ENCODE measurements at regions not wholly inside any gene's neighbourhood (a gene's known extent, or its start where the extent isn't known, plus 50 kb on each side); places are given as distances from the start of the nearest gene placed in this dataset.
A peak's percentile ranks its signal among the peaks of the same experiment; 100 is the strongest.
"Not testable (repeated sequence)": the region's sequence is repeated elsewhere in the genome, so short reads cannot be mapped to it uniquely, and the experiment has no call there.

DNA sequence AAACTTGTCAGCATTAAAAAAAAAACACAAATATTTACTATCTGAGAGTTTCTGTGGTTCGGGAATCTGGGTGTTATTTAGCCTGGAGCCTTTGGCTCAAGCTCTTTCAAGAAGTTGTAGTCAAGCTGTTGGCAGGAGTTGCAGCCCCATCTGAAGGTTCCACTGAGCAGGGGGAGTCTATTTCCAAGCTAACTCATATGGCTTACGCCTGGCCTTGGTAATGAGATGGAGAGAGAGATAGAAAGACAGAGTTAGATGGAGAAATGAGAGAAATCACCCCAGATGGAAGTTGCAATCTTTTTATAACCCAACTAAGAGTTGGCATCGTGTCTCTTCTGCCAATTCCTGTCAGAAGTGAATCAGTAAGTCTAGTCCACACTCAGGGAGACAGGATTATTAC, 1075.2 kb upstream of the SEMA6A start:
- no peaks in the 10 kb centered on the region for H3K36me3 ChIP-seq (replicated peaks)
- no peak for DNase-seq (ENCODE audit: low spot score in 2 of 2)
- H3K27me3 ChIP-seq (ENCODE audit: low read depth): no peaks in the 10 kb centered on the region
- H3K4me1 ChIP-seq: no peaks in the 10 kb centered on the region
- no peaks in the 10 kb centered on the region for H3K9me3 ChIP-seq
- in situ Hi-C loops (cut with MboI; ENCODE audit: low sequenced_read_pairs): no loop called here
- H3K4me3 ChIP-seq: no peak overlapping the region

DNA sequence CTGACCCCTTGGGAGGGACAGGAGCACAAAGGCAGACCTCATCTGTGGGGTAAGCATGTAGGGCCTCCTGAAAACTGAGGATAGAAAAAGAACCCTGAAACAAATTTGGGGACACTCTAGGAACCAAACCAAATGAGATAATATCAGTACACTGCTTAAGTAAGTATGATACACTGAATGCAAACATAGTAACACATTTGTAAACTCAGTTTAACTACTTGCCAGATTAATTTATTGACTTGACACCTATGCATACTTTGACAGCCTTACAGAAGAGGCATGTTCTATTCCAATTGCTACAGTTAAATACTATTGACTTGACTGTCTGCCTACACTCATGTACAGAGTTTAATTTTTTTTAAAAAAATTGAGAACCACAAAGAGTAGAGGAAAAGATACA, 1070.8 kb upstream of the SEMA6A start:
- Histone ChIP-seq H3K36me3 (replicated peaks) (no peaks in the 10 kb centered on the region), H3K27me3 (ENCODE audit: low read depth) (no peaks in the 10 kb centered on the region), H3K4me3 (no peak overlapping the region), H3K9me3 (no peaks in the 10 kb centered on the region), H3K4me1 (no peaks in the 10 kb centered on the region)
- DNase-seq (ENCODE audit: low spot score in 2 of 2): no peak
- in situ Hi-C loops (cut with MboI; ENCODE audit: low sequenced_read_pairs): no loop called here

DNA sequence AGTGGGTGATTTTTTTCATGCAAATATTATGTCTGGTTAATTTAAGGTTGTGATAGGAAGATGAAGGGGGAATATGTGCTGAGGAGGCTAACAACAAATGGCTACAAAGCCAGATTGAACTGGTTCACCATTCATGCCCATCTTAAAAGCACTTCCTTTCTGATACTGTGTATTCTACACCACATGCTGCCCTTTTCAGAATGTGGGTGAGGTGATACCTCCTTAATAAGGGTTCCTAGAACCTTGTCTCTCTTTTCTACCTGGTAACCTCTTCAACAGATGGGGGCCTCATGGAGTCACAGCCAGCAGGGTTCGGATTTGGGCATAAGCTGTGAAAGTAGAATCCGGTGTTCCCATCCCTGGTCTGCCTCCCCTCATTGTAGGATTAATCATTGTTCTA, 1064.0 kb upstream of the SEMA6A start:
- in situ Hi-C loops (cut with MboI; ENCODE audit: low sequenced_read_pairs): no loop called here

DNA sequence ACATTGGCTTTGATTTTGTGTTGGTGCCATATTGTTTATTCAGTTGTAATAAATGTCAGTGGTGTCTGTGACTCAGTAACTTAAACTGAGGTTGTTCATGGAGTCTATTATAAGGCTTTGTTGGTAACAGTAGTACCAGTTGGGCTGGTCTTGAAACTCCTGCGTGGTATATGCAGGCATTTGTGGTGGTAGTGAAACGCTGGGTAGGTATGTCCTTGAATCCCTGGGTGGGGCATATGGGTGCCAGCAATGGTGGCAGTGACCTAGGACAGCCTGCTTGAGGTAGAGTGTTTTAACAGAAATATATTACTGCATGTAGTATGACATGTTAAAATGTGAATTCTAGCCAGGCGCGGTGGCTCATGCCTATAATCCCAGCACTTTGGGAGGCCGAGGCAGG, 1058.5 kb upstream of the SEMA6A start:
- no peaks in the 10 kb centered on the region for H3K9me3 ChIP-seq
- in situ Hi-C loops (cut with MboI; ENCODE audit: low sequenced_read_pairs): no loop called here
- no peak for DNase-seq (ENCODE audit: low spot score in 2 of 2)
- H3K27me3 ChIP-seq (ENCODE audit: low read depth): no peaks in the 10 kb centered on the region
- H3K4me3 ChIP-seq: no peak overlapping the region
- H3K36me3 ChIP-seq (replicated peaks): no peaks in the 10 kb centered on the region
- H3K4me1 ChIP-seq: no peaks in the 10 kb centered on the region

More for the DNA sequence above, 1064.0 kb upstream of the SEMA6A start:
- H3K36me3 ChIP-seq (replicated peaks): no peaks in the 10 kb centered on the region
- no peaks in the 10 kb centered on the region for H3K27me3 ChIP-seq (ENCODE audit: low read depth)
- no peak for DNase-seq (ENCODE audit: low spot score in 2 of 2)
- H3K4me3 ChIP-seq: no peak overlapping the region
- no peaks in the 10 kb centered on the region for H3K4me1 ChIP-seq
- H3K9me3 ChIP-seq: no peaks in the 10 kb centered on the region

DNA sequence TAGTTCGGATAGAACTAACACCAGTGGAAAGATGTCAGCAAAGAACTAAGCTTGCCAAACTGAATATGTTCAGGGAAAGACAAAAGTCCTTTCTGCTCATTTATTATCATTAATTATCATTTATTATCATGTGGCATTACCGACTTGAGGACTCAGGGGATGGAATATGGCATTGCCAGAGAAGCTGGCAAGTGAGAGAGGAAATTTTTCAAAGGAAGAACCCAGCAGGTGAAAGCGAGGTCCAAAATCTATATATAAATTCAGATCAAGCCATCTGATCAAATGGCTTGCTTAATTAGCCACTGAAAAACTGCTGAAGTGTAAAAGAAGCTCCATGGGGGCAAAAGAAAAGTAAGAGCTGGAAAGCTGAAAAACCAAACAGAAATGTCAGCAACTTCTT, 1049.6 kb upstream of the SEMA6A start:
- H3K36me3 ChIP-seq (replicated peaks): no peaks in the 10 kb centered on the region
- no peaks in the 10 kb centered on the region for H3K27me3 ChIP-seq (ENCODE audit: low read depth)
- in situ Hi-C loops (cut with MboI; ENCODE audit: low sequenced_read_pairs): no loop called here
- peaks cover 4% of the 10 kb centered on the region; the same call in 1 of the 2 replicates for H3K9me3 ChIP-seq
- peaks cover 9% of the 10 kb centered on the region for H3K4me1 ChIP-seq
- H3K4me3 ChIP-seq: no peak overlapping the region
- DNase-seq (ENCODE audit: low spot score in 2 of 2): no peak

DNA sequence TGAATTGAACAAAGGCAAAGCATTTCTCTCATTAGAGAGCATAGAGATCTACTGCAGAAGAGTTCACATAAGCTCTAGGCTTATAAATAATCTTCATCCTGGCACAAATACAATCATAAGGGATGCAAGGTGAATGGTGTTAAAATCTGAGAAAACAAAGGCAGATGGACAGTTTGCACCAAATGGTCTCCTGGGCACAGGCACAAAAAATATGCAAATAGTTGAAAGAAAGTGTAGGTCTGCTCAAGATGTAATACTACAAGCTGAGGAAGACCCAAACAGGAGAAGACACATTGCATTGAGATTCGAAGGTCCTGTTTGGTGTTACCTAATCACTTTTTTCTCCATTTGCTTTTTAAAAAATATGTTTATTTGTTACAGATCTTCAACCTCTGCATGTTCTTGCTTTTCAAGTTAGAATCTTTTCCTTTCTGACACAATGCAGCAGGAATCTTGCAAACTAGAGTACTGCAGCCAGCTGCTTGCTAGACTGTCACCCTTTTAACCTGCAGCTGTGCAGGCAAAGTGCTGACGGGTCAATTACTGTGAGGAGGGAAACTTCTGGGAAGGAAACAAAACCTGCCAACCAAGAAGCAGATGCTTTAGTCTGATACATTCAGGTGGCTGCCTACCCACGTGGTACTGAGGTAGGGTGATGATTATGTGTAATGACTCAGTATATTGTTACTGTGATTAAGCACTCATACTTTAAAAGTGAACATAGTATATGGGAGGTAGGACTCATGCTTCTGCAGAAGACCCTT, 1048.6 kb upstream of the SEMA6A start:
- H3K9me3 ChIP-seq: peaks cover 4% of the 10 kb centered on the region; the same call in 1 of the 2 replicates
- H3K4me1 ChIP-seq: peaks cover 9% of the 10 kb centered on the region
- no peaks in the 10 kb centered on the region for H3K36me3 ChIP-seq (replicated peaks)
- H3K27me3 ChIP-seq (ENCODE audit: low read depth): no peaks in the 10 kb centered on the region
- H3K4me3 ChIP-seq: no peak overlapping the region
- in situ Hi-C loops (cut with MboI; ENCODE audit: low sequenced_read_pairs): no loop called here
- no peak for DNase-seq (ENCODE audit: low spot score in 2 of 2)

DNA sequence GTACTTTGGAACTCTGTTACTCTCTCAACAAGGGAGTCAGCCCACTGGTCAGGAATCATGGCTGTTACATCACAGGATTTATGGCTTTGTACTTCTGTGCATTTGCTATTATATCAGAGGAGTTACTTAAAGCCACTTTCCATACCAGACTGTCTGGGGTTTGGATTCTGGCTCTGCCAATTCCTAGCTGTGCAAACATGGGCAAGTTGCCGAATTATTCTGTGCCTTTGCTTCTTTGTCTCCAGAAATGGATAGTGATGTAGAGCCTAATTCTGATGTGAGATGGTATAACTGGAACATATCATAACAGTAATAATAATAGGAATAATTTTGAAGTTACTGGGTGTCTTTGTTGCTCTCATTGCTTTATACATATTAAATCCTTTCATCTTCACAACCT, 1047.3 kb upstream of the SEMA6A start:
- Histone ChIP-seq H3K27me3 (ENCODE audit: low read depth) (no peaks in the 10 kb centered on the region), H3K9me3 (peaks cover 4% of the 10 kb centered on the region; the same call in 1 of the 2 replicates), H3K4me1 (peaks cover 9% of the 10 kb centered on the region), H3K36me3 (replicated peaks) (no peaks in the 10 kb centered on the region), H3K4me3 (no peak overlapping the region)
- in situ Hi-C loops (cut with MboI; ENCODE audit: low sequenced_read_pairs): no loop called here
- DNase-seq (ENCODE audit: low spot score in 2 of 2): peak in 1 of 2 experiments; percentile 9

DNA sequence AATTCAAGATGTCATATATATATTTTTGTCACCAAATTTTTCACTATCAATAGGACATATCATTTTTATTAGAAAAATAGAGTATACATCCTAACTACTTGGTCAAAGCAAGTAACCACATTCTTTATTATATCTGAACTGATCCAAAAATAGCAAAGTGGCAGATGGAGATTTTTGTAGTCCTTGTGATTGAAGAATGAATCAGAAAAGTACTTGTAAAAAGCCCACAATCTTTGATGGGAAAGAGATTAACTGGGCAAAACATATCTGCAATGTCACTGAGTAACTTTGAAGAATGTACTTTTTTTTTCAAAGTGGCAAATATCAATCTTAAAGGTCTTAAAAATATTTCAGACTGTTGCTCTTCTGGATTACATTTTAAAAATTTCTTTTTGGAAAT, 1040.6 kb upstream of the SEMA6A start:
- DNase-seq (ENCODE audit: low spot score in 2 of 2): no peak
- in situ Hi-C loops (cut with MboI; ENCODE audit: low sequenced_read_pairs): no loop called here
- no peaks in the 10 kb centered on the region for H3K4me1 ChIP-seq

DNA sequence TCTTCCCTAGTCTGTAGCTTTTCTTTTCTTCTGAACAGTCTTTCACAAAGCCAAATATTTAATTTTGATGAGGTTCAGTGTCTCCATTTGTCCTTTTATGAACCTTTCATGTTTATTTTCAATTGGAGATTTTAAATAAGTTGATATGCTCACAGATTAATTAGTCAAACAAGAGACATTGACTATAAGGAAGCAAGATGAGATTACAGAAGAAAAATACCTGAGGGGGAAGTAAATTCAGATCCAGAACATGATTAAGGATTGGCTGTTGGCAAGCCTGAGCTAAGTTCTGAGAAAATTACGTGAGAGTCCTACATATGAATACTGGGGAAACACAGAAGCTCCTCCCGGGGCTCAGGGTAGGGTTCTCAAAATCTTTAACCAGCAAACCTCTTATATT, 1039.8 kb upstream of the SEMA6A start:
- DNase-seq (ENCODE audit: low spot score in 2 of 2): no peak
- Histone ChIP-seq H3K36me3 (replicated peaks) (no peaks in the 10 kb centered on the region), H3K27me3 (ENCODE audit: low read depth) (no peaks in the 10 kb centered on the region), H3K4me3 (no peak overlapping the region), H3K9me3 (no peaks in the 10 kb centered on the region), H3K4me1 (no peaks in the 10 kb centered on the region)
- in situ Hi-C loops (cut with MboI; ENCODE audit: low sequenced_read_pairs): no loop called here

More for the DNA sequence above, 1040.6 kb upstream of the SEMA6A start:
- Histone ChIP-seq H3K36me3 (replicated peaks) (no peaks in the 10 kb centered on the region), H3K27me3 (ENCODE audit: low read depth) (no peaks in the 10 kb centered on the region), H3K9me3 (no peaks in the 10 kb centered on the region), H3K4me3 (no peak overlapping the region)

DNA sequence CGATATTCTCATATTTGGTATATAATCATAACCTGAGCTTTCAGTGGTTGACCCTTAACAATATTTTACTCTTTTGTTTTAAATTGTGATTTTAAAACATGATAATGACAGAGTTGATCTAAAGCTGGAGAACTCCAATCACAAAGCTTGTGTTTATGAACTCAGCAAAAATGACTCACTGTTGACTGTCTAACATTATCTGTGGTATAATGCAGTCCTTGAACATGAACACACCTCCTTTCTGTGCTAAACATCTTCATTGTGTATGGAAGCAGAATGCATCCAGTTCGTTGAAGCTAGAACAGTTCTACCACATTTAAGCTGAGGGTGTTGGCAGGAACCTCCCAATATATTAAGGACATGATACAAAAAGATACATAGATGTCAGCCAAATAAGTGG, 1030.2 kb upstream of the SEMA6A start:
- Histone ChIP-seq H3K36me3 (replicated peaks) (no peaks in the 10 kb centered on the region), H3K9me3 (no peaks in the 10 kb centered on the region), H3K4me1 (no peaks in the 10 kb centered on the region), H3K27me3 (ENCODE audit: low read depth) (no peaks in the 10 kb centered on the region), H3K4me3 (no peak overlapping the region)
- DNase-seq (ENCODE audit: low spot score in 2 of 2): no peak
- in situ Hi-C loops (cut with MboI; ENCODE audit: low sequenced_read_pairs): no loop called here

DNA sequence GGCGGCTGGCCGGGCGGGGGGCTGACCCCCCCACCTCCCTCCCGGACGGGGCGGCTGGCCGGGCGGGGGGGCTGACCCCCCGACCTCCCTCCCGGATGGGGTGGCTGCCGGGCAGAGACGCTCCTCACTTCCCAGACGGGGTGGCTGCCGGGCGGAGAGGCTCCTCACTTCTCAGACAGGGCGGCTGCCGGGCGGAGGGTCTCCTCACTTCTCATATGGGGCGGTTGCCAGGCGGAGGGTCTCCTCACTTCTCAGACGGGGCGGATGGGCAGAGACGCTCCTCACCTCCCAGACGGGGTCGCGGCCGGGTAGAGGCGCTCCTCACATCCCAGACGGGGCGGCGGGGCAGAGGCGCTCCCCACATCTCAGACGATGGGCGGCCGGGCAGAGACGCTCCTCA, 1025.2 kb upstream of the SEMA6A start:
- H3K9me3 ChIP-seq; H3K4me3 ChIP-seq; DNase-seq (ENCODE audit: low spot score in 2 of 2); H3K27me3 ChIP-seq (ENCODE audit: low read depth); H3K36me3 ChIP-seq (replicated peaks); H3K4me1 ChIP-seq; in situ Hi-C loops (cut with MboI; ENCODE audit: low sequenced_read_pairs): not testable (repeated sequence)

DNA sequence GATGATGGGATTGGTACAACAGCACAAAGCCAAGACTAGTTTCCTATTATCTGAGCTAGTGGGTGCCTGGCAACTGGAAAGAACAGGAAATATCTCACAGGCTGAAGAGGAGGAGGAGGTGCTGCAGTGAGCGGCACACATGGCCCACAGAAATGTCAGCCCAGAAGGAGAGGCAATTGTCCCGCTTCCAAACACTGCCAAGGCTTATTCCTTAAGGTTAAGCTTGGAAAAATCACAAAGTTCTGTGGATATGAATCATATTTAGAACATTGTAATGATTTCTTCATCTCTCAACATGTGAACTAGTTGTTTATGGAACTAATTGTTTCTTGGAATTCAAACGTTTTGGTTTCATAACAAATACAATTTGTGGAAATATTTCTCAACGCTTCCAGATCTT, 1019.5 kb upstream of the SEMA6A start:
- Histone ChIP-seq H3K36me3 (replicated peaks) (no peaks in the 10 kb centered on the region), H3K9me3 (no peaks in the 10 kb centered on the region), H3K4me3 (no peak overlapping the region), H3K4me1 (no peaks in the 10 kb centered on the region), H3K27me3 (ENCODE audit: low read depth) (no peaks in the 10 kb centered on the region)
- DNase-seq (ENCODE audit: low spot score in 2 of 2): no peak
- in situ Hi-C loops (cut with MboI; ENCODE audit: low sequenced_read_pairs): no loop called here

DNA sequence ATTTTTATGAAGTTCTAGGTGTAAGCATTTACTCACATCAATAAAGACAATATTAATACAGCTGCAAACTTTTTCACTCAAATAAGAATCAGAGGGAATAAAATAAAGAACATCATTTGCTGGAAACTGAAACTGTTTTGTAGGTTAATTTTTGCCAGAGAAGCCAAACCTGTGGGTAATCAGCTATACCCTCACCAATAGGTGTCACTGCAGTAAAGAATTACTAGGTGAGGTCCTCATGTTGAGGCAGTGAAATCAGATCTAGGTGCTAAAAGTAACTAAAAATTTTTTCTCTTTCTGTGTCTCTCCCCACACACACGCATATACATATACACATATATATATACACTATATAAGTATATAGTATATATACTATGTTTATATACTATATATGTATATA, 1016.3 kb upstream of the SEMA6A start:
- Histone ChIP-seq H3K27me3 (ENCODE audit: low read depth) (no peaks in the 10 kb centered on the region), H3K9me3 (no peaks in the 10 kb centered on the region), H3K36me3 (replicated peaks) (no peaks in the 10 kb centered on the region), H3K4me1 (peaks cover 5% of the 10 kb centered on the region), H3K4me3 (no peak overlapping the region)
- in situ Hi-C loops (cut with MboI; ENCODE audit: low sequenced_read_pairs): no loop called here
- DNase-seq (ENCODE audit: low spot score in 2 of 2): peak in 1 of 2 experiments; percentile 30

DNA sequence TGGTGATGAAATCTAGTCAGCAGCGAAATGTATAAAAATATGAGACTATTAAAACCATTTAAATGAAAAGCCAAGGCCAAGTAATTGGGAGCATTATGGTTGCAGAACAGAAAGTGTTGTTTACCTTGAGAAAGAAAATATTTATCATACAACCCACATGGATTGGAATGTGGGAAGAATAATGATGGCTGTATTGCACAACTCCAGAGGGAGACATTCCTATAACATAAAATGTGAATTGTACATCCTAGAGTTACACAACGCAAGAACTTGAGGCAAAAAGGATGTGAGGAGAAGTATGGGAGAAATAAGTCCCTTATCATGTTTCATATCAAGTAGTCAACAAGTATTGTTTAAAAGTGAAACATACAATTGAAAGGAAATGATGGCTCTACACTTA, 1014.0 kb upstream of the SEMA6A start:
- DNase-seq (ENCODE audit: low spot score in 2 of 2): no peak
- Histone ChIP-seq H3K27me3 (ENCODE audit: low read depth) (no peaks in the 10 kb centered on the region), H3K36me3 (replicated peaks) (no peaks in the 10 kb centered on the region), H3K4me1 (peaks cover 5% of the 10 kb centered on the region), H3K4me3 (no peak overlapping the region), H3K9me3 (no peaks in the 10 kb centered on the region)
- in situ Hi-C loops (cut with MboI; ENCODE audit: low sequenced_read_pairs): no loop called here

DNA sequence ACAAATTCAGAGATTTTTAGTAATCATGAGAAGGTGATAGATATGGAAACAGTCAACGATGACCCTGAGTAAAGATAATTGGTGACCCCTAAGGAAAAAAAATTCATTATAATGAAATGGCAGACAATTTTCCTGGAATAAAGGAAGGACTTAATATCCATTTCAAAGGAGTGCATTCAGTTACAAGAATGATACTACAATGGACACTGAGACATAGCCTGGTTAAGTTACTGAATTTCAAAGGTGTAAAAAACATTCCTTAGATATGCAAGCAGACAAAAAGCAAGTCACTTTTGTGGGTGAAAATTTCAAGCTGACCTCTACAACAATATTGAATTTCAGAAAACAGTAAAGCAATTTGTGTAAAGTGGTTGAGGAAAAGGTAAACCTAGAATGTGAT, 1012.5 kb upstream of the SEMA6A start:
- Histone ChIP-seq H3K27me3 (ENCODE audit: low read depth) (no peaks in the 10 kb centered on the region), H3K4me3 (no peak overlapping the region), H3K36me3 (replicated peaks) (no peaks in the 10 kb centered on the region), H3K4me1 (peaks cover 5% of the 10 kb centered on the region), H3K9me3 (no peaks in the 10 kb centered on the region)
- in situ Hi-C loops (cut with MboI; ENCODE audit: low sequenced_read_pairs): no loop called here
- DNase-seq (ENCODE audit: low spot score in 2 of 2): peak in 1 of 2 experiments; percentile 94
